HFFc6 (cell line): ENCODE measurements at regions not wholly inside any gene's neighbourhood (a gene's known extent, or its start where the extent isn't known, plus 50 kb on each side); places are given as distances from the start of the nearest gene placed in this dataset.

ENCODE experiments used
- DNase-seq: peaks from one replicate; pipeline ENCODE4 v3.0.0-alpha.2; 2018
- H3K27ac Mint-ChIP-seq: 2 replicates; pipeline ENCODE4 v1.8.0; 2020; ENCODE audit warnings: mild to moderate bottlenecking, mixed read lengths
- H3K27me3 Mint-ChIP-seq: 2 replicates; pipeline ENCODE4 v1.8.0; 2021; ENCODE audit warnings: mild to moderate bottlenecking, moderate library complexity, mixed read lengths; ENCODE audit not compliant: insufficient read depth
- H3K36me3 Mint-ChIP-seq: 2 replicates; pipeline ENCODE4 v1.8.0; 2021; ENCODE audit warnings: low read depth, mixed read lengths
- H3K4me1 Mint-ChIP-seq: 2 replicates; pipeline ENCODE4 v1.8.0; 2020; ENCODE audit warnings: low read depth, mixed read lengths
- H3K4me3 Mint-ChIP-seq: 2 replicates; pipeline ENCODE4 v1.8.0; 2020; ENCODE audit warnings: mild to moderate bottlenecking, moderate library complexity, mixed read lengths
- H3K9me3 Mint-ChIP-seq: 2 replicates; pipeline ENCODE4 v1.8.0; 2020; ENCODE audit warnings: mild to moderate bottlenecking, mixed read lengths
- TF ChIP-seq, protein P1 (sequence below): fragments of 200-600 bp; sonication (generic); IDR thresholded peaks from 2 replicates; pipeline ENCODE4 v1.5.0; 2021; ENCODE audit warnings: antibody characterized with exemption, mild to moderate bottlenecking

DNA sequence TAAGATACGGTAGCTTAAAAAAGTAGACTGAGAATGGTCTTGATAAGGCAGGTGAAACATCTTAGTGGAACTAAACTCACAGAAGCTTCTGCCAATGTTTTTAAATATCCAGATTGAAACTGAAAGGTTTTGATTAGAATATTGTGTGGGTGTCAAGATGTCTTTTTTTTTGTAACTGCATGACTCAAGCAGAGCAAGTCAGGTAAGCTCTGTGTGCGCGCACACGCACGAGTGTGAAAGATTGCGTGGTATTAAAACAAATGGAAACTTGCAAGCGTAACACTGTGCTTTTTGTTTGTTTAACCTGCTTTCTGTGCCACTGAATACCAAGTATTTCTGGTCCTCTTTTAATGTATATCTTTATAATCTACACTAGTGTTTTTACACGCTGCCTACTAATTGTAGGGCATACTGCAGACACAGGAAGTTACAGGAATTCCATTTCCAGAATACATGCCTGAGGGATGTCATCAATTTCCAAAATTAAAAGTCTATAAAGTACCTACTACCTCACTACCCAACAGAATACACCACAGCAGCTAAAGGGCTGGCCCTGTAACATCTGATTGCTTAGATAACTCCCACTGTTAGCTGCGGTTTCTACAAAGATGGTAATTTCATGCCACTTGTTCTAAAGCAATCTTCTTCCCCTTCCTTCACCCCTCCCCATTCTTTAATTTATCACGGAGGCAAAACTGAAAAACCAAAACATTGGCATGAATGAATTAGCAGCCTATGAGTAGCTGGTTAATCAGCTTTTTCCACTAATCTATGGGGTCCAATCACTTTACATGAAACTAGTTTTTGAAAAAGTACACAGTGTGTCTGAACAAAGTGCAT lies 472.8 kb downstream of the SHQ1 start:
- H3K36me3 Mint-ChIP-seq, result peaks cover 21% of the 10 kb centered on the region
- no peak overlapping the region for H3K27ac Mint-ChIP-seq
- TF ChIP-seq, protein P1, sequence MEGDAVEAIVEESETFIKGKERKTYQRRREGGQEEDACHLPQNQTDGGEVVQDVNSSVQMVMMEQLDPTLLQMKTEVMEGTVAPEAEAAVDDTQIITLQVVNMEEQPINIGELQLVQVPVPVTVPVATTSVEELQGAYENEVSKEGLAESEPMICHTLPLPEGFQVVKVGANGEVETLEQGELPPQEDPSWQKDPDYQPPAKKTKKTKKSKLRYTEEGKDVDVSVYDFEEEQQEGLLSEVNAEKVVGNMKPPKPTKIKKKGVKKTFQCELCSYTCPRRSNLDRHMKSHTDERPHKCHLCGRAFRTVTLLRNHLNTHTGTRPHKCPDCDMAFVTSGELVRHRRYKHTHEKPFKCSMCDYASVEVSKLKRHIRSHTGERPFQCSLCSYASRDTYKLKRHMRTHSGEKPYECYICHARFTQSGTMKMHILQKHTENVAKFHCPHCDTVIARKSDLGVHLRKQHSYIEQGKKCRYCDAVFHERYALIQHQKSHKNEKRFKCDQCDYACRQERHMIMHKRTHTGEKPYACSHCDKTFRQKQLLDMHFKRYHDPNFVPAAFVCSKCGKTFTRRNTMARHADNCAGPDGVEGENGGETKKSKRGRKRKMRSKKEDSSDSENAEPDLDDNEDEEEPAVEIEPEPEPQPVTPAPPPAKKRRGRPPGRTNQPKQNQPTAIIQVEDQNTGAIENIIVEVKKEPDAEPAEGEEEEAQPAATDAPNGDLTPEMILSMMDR, result no peak
- H3K27me3 Mint-ChIP-seq, result peaks cover 3% of the 10 kb centered on the region; the same call in 1 of the 2 replicates
- no peaks in the 10 kb centered on the region for H3K9me3 Mint-ChIP-seq
- peaks cover 20% of the 10 kb centered on the region for H3K4me1 Mint-ChIP-seq
- DNase-seq, result no peak
- no peak overlapping the region for H3K4me3 Mint-ChIP-seq

DNA sequence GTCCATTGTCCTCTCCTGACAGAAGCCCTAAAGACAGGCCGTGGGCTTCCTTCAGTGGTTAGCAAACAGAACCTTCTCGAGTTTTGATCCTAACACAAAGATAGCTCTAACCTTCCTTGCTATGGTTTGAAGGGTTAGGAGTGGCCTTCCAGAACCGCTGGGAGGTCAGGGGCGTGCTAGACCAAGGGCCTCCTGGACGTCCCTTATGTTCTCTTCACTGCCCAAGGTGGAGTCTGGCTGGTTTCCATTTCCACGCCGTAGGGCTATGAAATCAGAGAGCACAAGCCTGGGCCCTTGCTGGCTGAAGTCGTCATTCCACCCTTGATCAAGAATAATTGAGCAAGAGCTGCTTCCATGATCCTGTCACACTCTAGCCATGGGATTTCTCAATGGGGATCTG lies 475.1 kb downstream of the SHQ1 start:
- peaks cover 13% of the 10 kb centered on the region for H3K36me3 Mint-ChIP-seq
- TF ChIP-seq, protein P1, result no peak
- peaks cover 7% of the 10 kb centered on the region for H3K4me1 Mint-ChIP-seq
- peaks cover 3% of the 10 kb centered on the region; the same call in 1 of the 2 replicates for H3K27me3 Mint-ChIP-seq
- no peak overlapping the region for H3K27ac Mint-ChIP-seq
- DNase-seq, result no peak
- H3K9me3 Mint-ChIP-seq, result no peaks in the 10 kb centered on the region
- H3K4me3 Mint-ChIP-seq, result no peak overlapping the region

DNA sequence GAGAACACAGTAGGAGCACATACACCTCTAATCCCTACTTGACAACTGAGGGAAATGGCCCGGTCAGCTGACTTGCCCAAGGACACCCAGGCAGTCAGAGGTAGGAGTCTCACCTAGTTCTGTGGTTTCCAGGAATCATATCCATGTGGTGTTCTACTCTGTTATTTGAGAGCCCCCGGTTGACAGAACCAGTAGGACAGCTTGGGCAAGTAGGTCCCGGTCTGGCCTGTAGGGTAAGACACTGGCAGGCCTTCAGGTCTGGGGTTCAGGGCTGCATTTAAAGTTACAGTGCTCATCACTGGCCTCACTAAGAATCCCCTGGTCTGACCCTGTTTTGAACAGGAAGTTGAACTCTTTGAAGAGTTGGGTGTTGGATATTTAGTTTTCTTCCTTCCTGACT lies 476.1 kb downstream of the SHQ1 start:
- Mint-ChIP-seq H3K27ac (no peak overlapping the region), H3K27me3 (peaks cover 3% of the 10 kb centered on the region; the same call in 1 of the 2 replicates), H3K4me1 (peaks cover 7% of the 10 kb centered on the region), H3K4me3 (no peak overlapping the region), H3K9me3 (no peaks in the 10 kb centered on the region), H3K36me3 (peaks cover 13% of the 10 kb centered on the region; the same call in 1 of the 2 replicates)
- no peak for DNase-seq
- TF ChIP-seq, protein P1, result no peak

DNA sequence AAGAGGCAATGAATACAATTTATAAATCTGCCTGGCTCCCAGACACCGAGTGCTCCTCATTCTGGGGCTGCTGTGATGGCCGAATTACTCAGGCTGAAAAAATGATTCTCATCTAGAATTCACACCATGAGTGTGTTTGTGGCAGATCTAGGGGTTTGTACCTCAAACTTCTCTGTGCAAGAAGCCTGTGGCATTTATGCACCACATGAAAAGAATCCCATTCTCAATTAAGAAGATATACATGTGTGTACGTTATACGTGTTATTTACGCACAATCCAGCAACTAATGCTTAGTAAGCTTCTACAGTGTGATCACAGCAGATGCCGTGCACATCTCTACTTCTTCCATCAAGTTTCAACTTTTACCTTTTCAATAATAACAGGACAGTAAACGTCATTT lies 476.8 kb downstream of the SHQ1 start:
- Mint-ChIP-seq H3K4me3 (no peak overlapping the region), H3K9me3 (no peaks in the 10 kb centered on the region), H3K36me3 (peaks cover 13% of the 10 kb centered on the region; the same call in 1 of the 2 replicates), H3K27ac (no peak overlapping the region), H3K4me1 (peaks cover 7% of the 10 kb centered on the region), H3K27me3 (peaks cover 3% of the 10 kb centered on the region; the same call in 1 of the 2 replicates)
- no peak for DNase-seq
- TF ChIP-seq, protein P1, result no peak

DNA sequence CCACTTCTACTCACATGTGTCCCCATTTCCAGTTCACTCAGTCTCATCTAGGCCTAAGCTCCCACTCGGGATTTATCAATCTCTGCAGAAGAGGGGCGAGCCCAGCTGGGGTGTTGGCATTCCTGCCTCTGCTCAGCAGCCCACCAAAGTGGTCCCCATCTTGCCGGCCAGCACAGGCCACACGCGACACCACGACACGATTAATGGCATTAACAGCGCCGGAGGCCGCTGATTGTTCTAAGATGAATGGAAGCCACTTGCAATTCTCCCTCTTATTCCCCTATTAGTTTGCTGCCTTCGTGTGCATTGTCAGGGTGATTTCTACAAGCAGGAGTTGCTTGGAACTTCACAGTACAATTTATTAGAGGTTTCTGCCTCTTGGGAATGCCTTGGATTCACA lies 477.3 kb downstream of the SHQ1 start:
- Mint-ChIP-seq H3K4me3 (no peak overlapping the region), H3K4me1 (peaks cover 6% of the 10 kb centered on the region), H3K36me3 (peaks cover 12% of the 10 kb centered on the region; the same call in 1 of the 2 replicates), H3K27me3 (peaks cover 3% of the 10 kb centered on the region; the same call in 1 of the 2 replicates), H3K27ac (no peak overlapping the region), H3K9me3 (no peaks in the 10 kb centered on the region)
- DNase-seq, result no peak
- TF ChIP-seq, protein P1, result no peak
